Heart left ventricle (tissue), 16 donors: ENCODE measurements at regions not wholly inside any gene's neighbourhood (a gene's known extent, or its start where the extent isn't known, plus 50 kb on each side); places are given as distances from the start of the nearest gene placed in this dataset.

ENCODE experiments used
- ATAC-seq, 4 donors: fragments of 200-7000 bp; cut with Tn5 transposase; one replicate each; pipeline ENCODE4 v1.9.1; 2020 to 2022; ENCODE audit warnings: moderate library complexity in 4 of 4, mild to moderate bottlenecking in 3 of 4, moderate number of reproducible peaks in 1 of 4
- DNase-seq, 5 donors: peaks; one replicate each; pipeline ENCODE4 v3.0.0-alpha.2; 2020
- H3K27ac ChIP-seq, 12 donors: fragments of 200-600 bp; sonication (generic) in 4 of 12; one replicate each; pipeline versions ENCODE4 v1.5.0 to v1.8.0; 2016 to 2022; ENCODE audit warnings: mild to moderate bottlenecking in 2 of 12
- H3K27me3 ChIP-seq, 9 donors: fragments of 200-600 bp; sonication (generic) in 2 of 9; one replicate each; pipeline versions ENCODE4 v1.5.1 to v1.8.0; 2016 to 2022; ENCODE audit warnings: mild to moderate bottlenecking in 3 of 9
- H3K36me3 ChIP-seq, 9 donors: fragments of 200-600 bp; sonication (generic) in 2 of 9; one replicate each; pipeline versions ENCODE4 v1.5.0 to v1.8.0; 2018 to 2022; ENCODE audit warnings: mild to moderate bottlenecking in 2 of 9
- H3K4me1 ChIP-seq, 12 donors: fragments of 200-600 bp; sonication (generic) in 4 of 12; one replicate each; pipeline versions ENCODE4 v1.5.0 to v1.8.0; 2016 to 2022; ENCODE audit warnings: mild to moderate bottlenecking in 3 of 12
- H3K4me3 ChIP-seq, 12 donors: fragments of 200-600 bp; sonication (generic) in 4 of 12; one replicate each; pipeline versions ENCODE4 v1.5.0 to v1.8.0; 2017 to 2022; ENCODE audit warnings: mild to moderate bottlenecking in 9 of 12, moderate library complexity in 4 of 12
- H3K9me3 ChIP-seq, 12 donors: fragments of 200-600 bp; sonication (generic) in 4 of 12; one replicate each; pipeline versions ENCODE4 v1.5.0 to v1.8.0; 2016 to 2022; ENCODE audit warnings: mild to moderate bottlenecking in 1 of 12
- CTCF ChIP-seq, 12 donors: fragments of 200-600 bp; sonication (generic) in 4 of 12; IDR thresholded peaks; one replicate each; pipeline versions ENCODE4 v1.5.0 to v1.8.0; 2018 to 2022; ENCODE audit warnings: antibody characterized with exemption in 12 of 12, mild to moderate bottlenecking in 5 of 12
- POLR2A ChIP-seq, 2 donors: fragments of 450-650 bp; IDR thresholded peaks; one replicate each; pipeline ENCODE4 v1.6.1; 2017; ENCODE audit warnings: antibody characterized with exemption in 2 of 2, mild to moderate bottlenecking in 2 of 2, moderate library complexity in 2 of 2
- WGBS, 4 donors: extraction: QIAGEN DNeasy Blood & Tissue Kit in 2 of 4; methylation state at CpG; one replicate each; pipeline versions ENCODE4 v1.1.5 to v1.1.7; 2013 to 2018; 5-methylcytosine and 5-hydroxymethylcytosine counted together
- intact Hi-C, 10 donors: fragments of 100-400 bp; cut with DNase I; formaldehyde crosslinking; loops; one replicate each; pipeline versions ENCODE4 v1.11.1 to v1.14.2; 2022
- donor health status: ischemic (EF 13 %, LVEDD 7.1; RV severe dilation, severe dysfunction).
- donor health status: healthy with polysubstance abuse.
- donor health status: DM: no; HTN: yes; CAD: no.
- donor health status: DM: no; HTN: no; CAD: no.
- donor health status: ischemic (EF 25% LVEDD 6.9; RV normal size, moderate dysfunction).
- donor health status: ischemic (EF 25% LVEDD 5.7; RV mildly dilated, moderate dysfunction).
- donor health status: healthy.
- donor health status: DM: yes; HTN: yes; CAD: no.
- donor health status: ischemic (EF 35%, LVEDD 5.7; RV mildly dilated, moderate dysfunction).
- donor health status: nonischemic (EF 11% LVEDD 7.7; RV severe dilation, severe dysfunction).
- donor health status: DM: yes; HTN: yes; CAD: no.
- donor health status: PGD.
- donor health status: ischemic (EF 29% LVEDD 5.4; RV normal size, mild dysfunction).
- donor health status: nonischemic (EF 23%, LVEDD 6.1; RV moderate dilation, normal function).

GRCh38 chr16:76883076-76883475 is 307.9 kb upstream of the MON1B start:
- no peak for ATAC-seq
- 64 to 75% (median 70%) methylated on average over 3 of the region's 3 CpGs for WGBS, 4 donors

GRCh38 chr16:76885776-76886537 is 305.0 kb upstream of the MON1B start:
- no peak for ATAC-seq
- H3K27ac ChIP-seq, result no peak overlapping the region
- no peaks in the 10 kb centered on the region for H3K27me3 ChIP-seq
- no peak for DNase-seq
- intact Hi-C loops, result no loop called here
- TF ChIP-seq CTCF (IDR thresholded peaks at IDR 0.05), result no peak
- no peaks in the 10 kb centered on the region for H3K9me3 ChIP-seq
- no peaks in the 10 kb centered on the region for H3K4me1 ChIP-seq
- H3K36me3 ChIP-seq, result no peaks in the 10 kb centered on the region
- WGBS, 4 donors, result 62 to 71% (median 67%) methylated on average over 5 of the region's 5 CpGs
- H3K4me3 ChIP-seq, result no peak overlapping the region

More at GRCh38 chr16:76883076-76883475, 307.9 kb upstream of the MON1B start:
- DNase-seq, result no peak
- Histone ChIP-seq H3K27ac (no peak overlapping the region), H3K36me3 (no peaks in the 10 kb centered on the region), H3K27me3 (no peaks in the 10 kb centered on the region), H3K4me3 (no peak overlapping the region), H3K9me3 (no peaks in the 10 kb centered on the region), H3K4me1 (no peaks in the 10 kb centered on the region)
- intact Hi-C loops, result no loop called here
- TF ChIP-seq POLR2A (IDR thresholded peaks at IDR 0.05), result no peak
- TF ChIP-seq CTCF (IDR thresholded peaks at IDR 0.05), result no peak

GRCh38 chr16:76897816-76898215 is 293.2 kb upstream of the MON1B start:
- TF ChIP-seq POLR2A (IDR thresholded peaks at IDR 0.05) (no peak), CTCF (IDR thresholded peaks at IDR 0.05) (no peak)
- intact Hi-C loops, result no loop called here
- no peak for DNase-seq
- 95 to 98% (median 97%) methylated on average over 1 of the region's 1 CpG for WGBS, 4 donors
- Histone ChIP-seq H3K36me3 (no peaks in the 10 kb centered on the region), H3K4me3 (no peak overlapping the region), H3K27ac (no peak overlapping the region), H3K27me3 (no peaks in the 10 kb centered on the region), H3K4me1 (no peaks in the 10 kb centered on the region), H3K9me3 (no peaks in the 10 kb centered on the region)
- no peak for ATAC-seq

- no peak overlapping the region for H3K27ac ChIP-seq
- no peak overlapping the region for H3K4me3 ChIP-seq
- TF ChIP-seq POLR2A (IDR thresholded peaks at IDR 0.05), result no peak
- no peaks in the 10 kb centered on the region for H3K9me3 ChIP-seq
- intact Hi-C loops, result no loop called here
- DNase-seq (no peak), ATAC-seq (no peak)
- no peaks in the 10 kb centered on the region for H3K36me3 ChIP-seq
- no peaks in the 10 kb centered on the region for H3K4me1 ChIP-seq
- no peaks in the 10 kb centered on the region for H3K27me3 ChIP-seq
These were observed 291.2 kb upstream of the MON1B start for GRCh38 chr16:76899767-76900166.
